GM21737 (cell line): ENCODE measurements at regions not wholly inside any gene's neighbourhood (a gene's known extent, or its start where the extent isn't known, plus 50 kb on each side); places are given as distances from the start of the nearest gene placed in this dataset.
"Not testable (repeated sequence)": the region's sequence is repeated elsewhere in the genome, so short reads cannot be mapped to it uniquely, and the experiment has no call there.

Experiments
- ATAC-seq: cut with Tn5 transposase; IDR thresholded peaks from one replicate; pipeline ENCODE4 v1.9.1; 2021; ENCODE audit warnings: mild to moderate bottlenecking, moderate library complexity; ENCODE audit not compliant: unreplicated experiment

GRCh38 chr12:124159655-124160054 is 135.2 kb upstream of the RFLNA start:
- no peak for ATAC-seq

GRCh38 chr12:124160097-124160756 is 134.7 kb upstream of the RFLNA start:
- no peak for ATAC-seq

GRCh38 chr12:124161402-124161801 is 133.5 kb upstream of the RFLNA start:
- not testable (repeated sequence) for ATAC-seq

DNA sequence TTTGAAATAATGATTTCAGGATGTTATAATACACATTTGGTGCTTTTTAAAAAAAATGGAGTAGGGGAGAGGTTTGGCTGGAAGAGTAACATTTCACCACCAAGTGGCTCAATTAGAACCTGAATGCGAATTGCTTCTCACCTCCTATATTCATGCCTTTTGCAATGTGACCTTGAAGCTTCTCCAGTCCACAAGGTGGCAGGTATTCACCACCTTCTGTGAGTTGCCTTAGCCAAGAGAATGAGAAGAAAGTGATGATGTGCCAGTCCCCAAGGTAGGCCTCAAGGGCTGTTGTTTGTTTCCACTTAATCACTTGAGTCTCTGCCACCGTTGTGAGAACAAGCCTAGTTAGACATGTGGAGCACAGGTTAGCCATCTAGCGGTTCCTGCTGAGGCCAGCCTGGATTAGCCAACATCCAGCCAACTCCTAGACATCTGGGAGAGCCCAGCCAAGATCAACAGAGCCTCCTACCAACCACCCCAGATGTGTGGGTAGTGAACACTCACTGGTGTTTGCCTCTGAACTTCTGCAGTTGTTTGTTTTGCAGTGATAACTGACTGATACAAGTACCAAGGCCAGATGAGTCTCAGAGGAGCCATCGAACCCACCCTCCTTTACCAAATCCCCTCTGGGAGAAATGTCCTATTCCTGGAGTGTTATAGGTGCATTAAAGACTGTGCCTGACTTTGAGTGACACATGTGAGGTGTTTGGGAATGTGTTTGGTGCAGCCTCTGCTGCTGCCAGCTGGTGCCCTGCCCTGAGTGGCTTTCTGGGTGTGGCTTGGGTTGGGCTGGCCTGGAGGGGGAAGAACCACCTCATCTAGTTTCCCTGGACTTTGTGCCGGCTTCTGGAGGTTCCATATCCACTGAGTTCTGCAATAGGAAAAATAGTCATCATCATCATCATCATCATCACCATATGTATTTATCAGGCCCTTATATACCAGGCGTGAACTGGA is 132.5 kb upstream of the RFLNA start:
- ATAC-seq = no peak

DNA sequence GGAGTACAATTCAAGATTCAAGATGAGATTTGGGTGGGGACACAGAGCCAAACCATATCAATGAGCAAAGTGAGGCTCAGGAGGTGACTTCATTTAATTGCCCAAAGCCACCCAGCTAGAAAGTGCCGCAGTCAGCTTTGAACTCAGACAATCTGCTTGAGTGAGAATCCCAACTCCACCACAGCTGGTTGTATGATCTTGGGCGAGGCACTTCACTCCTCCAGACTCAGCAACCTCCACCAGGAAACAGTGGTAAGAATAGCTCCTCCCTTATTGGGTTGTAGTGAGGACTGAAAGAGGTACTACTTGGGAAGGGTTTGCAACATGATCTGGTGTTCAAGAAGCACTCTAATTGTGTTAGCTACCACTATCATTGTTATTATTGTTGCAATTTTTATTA is 129.2 kb upstream of the RFLNA start:
- ATAC-seq = no peak

DNA sequence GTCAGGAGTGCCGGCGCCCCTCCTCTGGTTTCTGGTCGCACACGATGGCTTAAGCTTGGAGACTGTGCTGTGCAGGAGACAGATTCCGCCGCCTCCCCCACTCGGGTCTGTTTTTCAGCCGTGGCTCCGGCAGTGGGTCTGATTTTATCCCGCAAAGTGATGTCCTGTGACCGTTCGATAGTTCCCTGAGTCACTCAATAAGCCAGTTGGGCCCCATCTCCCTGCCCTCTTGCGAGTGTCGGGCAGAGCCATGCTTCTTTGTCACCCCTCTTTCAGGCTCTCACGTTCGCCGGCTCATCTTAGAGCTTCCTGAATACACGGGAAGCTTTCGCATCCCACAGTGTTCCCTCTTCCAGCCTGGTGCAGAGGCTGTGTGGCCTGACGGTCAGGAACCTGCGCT is 127.8 kb upstream of the RFLNA start:
- ATAC-seq = no peak

GRCh38 chr12:124168016-124168786 is 126.7 kb upstream of the RFLNA start:
- ATAC-seq = no peak

DNA sequence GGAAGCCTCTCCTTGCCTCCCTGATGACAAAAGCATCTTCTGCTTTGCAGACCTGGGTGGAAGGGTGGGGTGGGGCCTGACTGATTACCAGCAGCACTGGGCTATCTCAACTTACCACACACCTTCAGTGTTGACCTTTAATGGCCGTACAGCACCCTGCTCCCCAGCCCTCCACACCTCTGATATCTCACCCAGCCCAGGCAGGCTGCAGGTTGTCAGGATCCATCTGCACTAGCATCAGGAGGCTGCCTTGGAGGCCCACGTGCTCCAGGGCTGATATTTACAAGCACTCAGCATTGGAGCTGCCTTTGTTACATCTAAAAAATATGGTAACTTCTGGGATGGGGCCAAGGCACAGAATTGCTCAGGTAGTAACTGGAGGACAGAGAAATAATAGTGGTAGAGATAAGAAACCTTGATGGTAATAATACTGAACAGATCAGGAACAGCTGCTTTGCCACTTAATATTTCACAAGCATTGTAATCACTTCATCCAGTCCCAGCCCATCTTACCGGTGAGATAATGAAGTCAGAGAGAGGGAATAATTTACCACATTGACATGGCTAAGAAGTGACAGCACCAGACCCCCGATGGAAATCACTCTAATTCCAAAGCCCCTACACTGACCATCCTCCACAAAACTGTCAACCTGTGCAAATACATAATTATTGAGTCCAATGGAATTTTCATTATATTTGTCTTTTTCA is 125.2 kb upstream of the RFLNA start:
- no peak for ATAC-seq

- ATAC-seq = no peak
Observed at GRCh38 chr12:124170760-124171159, 124.1 kb upstream of the RFLNA start.

DNA sequence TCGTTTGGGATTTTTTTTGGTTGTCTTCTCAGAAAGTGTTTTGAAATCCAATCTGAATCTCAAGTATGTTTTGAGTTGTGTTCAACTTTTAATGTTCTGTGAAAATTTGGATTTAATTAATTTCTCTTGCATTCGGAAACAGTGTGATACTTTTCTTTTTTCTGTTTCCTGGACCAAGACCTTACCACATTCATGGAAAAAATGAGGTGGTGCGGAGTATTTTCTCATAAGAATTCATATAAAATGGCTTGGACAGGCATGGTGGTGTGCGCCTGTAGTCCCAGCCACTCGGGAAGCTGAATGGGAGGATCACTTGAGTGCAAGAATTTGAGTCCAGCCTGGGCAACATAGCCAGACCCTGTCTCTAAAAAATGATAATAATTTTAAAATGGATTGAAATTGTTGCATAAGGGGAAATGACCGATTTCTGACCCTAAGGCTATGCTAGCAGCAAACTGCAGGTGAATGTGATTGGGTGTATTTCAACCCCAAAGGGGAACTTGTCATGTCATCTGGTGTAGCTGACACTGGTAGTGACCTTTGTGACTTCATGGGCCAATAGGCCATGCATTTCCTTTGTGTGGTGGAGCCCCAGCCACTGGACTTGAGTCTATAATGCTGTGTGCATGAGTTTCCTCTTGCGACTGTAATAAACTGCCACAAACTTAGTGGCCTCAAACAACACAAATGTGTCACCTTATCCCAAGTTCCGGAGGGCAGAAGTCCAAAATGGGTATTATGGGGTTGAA is 123.5 kb upstream of the RFLNA start:
- no peak for ATAC-seq

GRCh38 chr12:124172636-124173035 is 122.3 kb upstream of the RFLNA start:
- ATAC-seq = no peak

DNA sequence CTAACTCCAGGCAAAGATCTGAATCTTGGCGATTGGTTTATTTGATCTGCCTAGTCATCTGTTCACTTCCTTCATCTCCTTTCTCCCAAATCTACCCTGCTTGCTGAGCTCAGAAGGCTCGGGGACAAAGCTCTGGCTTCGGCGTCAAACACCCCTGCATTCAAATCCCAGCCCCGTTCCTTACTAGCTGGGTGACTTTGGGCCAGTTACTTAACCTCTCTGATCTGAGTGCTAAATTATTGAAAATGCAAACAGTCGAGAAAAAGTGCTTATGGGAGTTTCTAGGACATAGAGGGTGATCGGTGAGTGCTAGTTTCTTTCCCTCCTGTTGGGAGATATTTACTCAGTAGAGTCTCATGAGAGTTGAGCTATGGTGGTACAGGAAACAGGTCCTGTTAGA is 121.2 kb upstream of the RFLNA start:
- no peak for ATAC-seq

- ATAC-seq = no peak
Observed at GRCh38 chr12:124174451-124175348, 120.2 kb upstream of the RFLNA start.

DNA sequence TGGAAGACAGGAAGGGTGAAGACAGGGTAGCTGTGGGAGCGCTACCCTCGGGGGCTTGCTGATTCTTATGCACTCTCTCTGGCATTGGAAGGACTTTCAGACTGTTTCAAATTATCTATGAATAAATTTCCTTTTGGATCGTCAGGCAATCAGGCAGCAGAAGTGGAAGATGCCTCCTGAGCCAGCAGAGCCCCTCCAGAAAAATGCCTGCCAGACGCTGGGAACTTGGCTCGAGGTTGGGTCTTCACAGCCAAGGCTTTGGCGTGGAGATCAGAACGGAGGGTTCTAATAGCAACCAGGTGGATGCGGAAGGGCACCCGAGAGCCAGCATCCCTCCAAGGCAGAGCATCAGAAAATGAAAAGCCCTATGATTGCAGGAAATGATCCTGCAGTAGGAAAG is 119.2 kb upstream of the RFLNA start:
- ATAC-seq = no peak

- ATAC-seq = no peak
Observed at GRCh38 chr12:124177276-124177950, 117.5 kb upstream of the RFLNA start.

DNA sequence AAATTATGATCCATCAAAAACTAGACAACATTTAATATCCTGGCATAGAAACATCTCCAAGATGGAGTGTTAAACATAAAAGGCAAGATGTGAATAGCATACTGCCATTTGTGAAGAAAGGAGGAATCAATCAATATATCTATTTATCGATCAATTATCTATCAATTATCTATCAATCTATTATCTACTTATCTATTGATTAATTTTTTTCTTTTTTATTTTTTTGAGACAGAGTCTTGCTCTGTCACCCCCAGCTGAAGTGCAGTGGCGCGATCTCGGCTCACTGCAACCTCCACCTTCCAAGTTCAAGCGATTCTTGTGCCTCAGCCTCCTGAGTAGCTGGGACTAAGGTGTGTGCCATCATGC is 117.0 kb upstream of the RFLNA start:
- ATAC-seq = no peak

- ATAC-seq = no peak
Observed at GRCh38 chr12:124179936-124180607, 114.8 kb upstream of the RFLNA start.

- ATAC-seq = no peak
Observed at GRCh38 chr12:124183172-124183571, 111.7 kb upstream of the RFLNA start.
